H9 (cell line): ENCODE measurements at regions not wholly inside any gene's neighbourhood (a gene's known extent, or its start where the extent isn't known, plus 50 kb on each side); places are given as distances from the start of the nearest gene placed in this dataset.

Source experiments
- DNase-seq: peaks from one replicate; pipeline ENCODE4 v3.0.0-alpha.2; 2017
- H2AFZ ChIP-seq: one replicate; pipeline ENCODE4 v1.6.1; 2013; ENCODE audit warnings: mild to moderate bottlenecking, low read length, control low read depth, moderate library complexity
- H2AK5ac ChIP-seq: 2 replicates; pipeline ENCODE4 v1.6.1; 2013; ENCODE audit warnings: low read length, control low read depth, mixed read lengths; ENCODE audit not compliant: insufficient read length
- H2BK120ac ChIP-seq: one replicate; pipeline ENCODE4 v1.6.1; 2013; ENCODE audit warnings: low read depth, mild to moderate bottlenecking, low read length, control low read depth, inconsistent platforms; ENCODE audit not compliant: poor library complexity, severe bottlenecking
- H2BK12ac ChIP-seq: 2 replicates; pipeline ENCODE4 v1.6.1; 2013; ENCODE audit warnings: low read length, control low read depth, mixed read lengths, low read depth; ENCODE audit not compliant: insufficient read length
- H2BK15ac ChIP-seq: 2 replicates; pipeline ENCODE4 v1.6.1; 2013; ENCODE audit warnings: low read depth, low read length, control low read depth
- H2BK20ac ChIP-seq: one replicate; pipeline ENCODE4 v1.6.1; 2013; ENCODE audit warnings: low read depth, mild to moderate bottlenecking, low read length, control low read depth, inconsistent platforms; ENCODE audit not compliant: poor library complexity, severe bottlenecking
- H2BK5ac ChIP-seq: 2 replicates; pipeline ENCODE4 v1.6.1; 2013; ENCODE audit warnings: low read length, control low read depth, mixed read lengths; ENCODE audit not compliant: insufficient read length
- H3K14ac ChIP-seq: 2 replicates; pipeline ENCODE4 v1.6.1; 2013; ENCODE audit warnings: low read length, control low read depth; ENCODE audit not compliant: insufficient read depth
- H3K18ac ChIP-seq: 2 replicates; pipeline ENCODE4 v1.6.1; 2013; ENCODE audit warnings: low read depth, mild to moderate bottlenecking, mixed read lengths, low read length, control low read depth; ENCODE audit not compliant: insufficient read length
- H3K23ac ChIP-seq: 2 replicates; pipeline ENCODE4 v1.6.1; 2013; ENCODE audit warnings: low read length, control low read depth, mixed read lengths, low read depth; ENCODE audit not compliant: insufficient read length
- H3K23me2 ChIP-seq: 2 replicates; pipeline ENCODE4 v1.6.1; 2013; ENCODE audit warnings: low read depth, mild to moderate bottlenecking, mixed read lengths, low read length, control low read depth; ENCODE audit not compliant: insufficient read length, poor library complexity, severe bottlenecking
- H3K27ac ChIP-seq: 2 replicates; pipeline ENCODE4 v1.5.1; 2013; ENCODE audit warnings: low read length, control low read depth, mixed read lengths, low read depth; ENCODE audit not compliant: insufficient read length
- H3K27me3 ChIP-seq: 2 replicates; pipeline ENCODE4 v1.6.1; 2013; ENCODE audit warnings: low read length, control low read depth, inconsistent platforms; ENCODE audit not compliant: insufficient read depth
- H3K4ac ChIP-seq: 2 replicates; pipeline ENCODE4 v1.6.1; 2013; ENCODE audit warnings: low read depth, mild to moderate bottlenecking, control low read depth, inconsistent platforms, low read length, moderate library complexity
- H3K4me1 ChIP-seq: 2 replicates; pipeline ENCODE4 v1.6.1; 2013; ENCODE audit warnings: low read length, control low read depth, inconsistent platforms; ENCODE audit not compliant: insufficient read depth
- H3K4me2 ChIP-seq: 2 replicates; pipeline ENCODE4 v1.6.1; 2013; ENCODE audit warnings: low read length, control low read depth, mixed read lengths; ENCODE audit not compliant: insufficient read length, insufficient read depth
- H3K56ac ChIP-seq: 2 replicates; pipeline ENCODE4 v1.6.1; 2013; ENCODE audit warnings: low read depth, mild to moderate bottlenecking, mixed read lengths, low read length, control low read depth; ENCODE audit not compliant: insufficient read length
- H3K79me1 ChIP-seq: 2 replicates; pipeline ENCODE4 v1.6.1; 2013; ENCODE audit warnings: low read depth, mild to moderate bottlenecking, moderate library complexity, low read length, control low read depth, inconsistent platforms; ENCODE audit not compliant: insufficient read depth, poor library complexity, severe bottlenecking
- H3K79me2 ChIP-seq: 2 replicates; pipeline ENCODE4 v1.6.1; 2013; ENCODE audit warnings: low read length, control low read depth, inconsistent platforms; ENCODE audit not compliant: insufficient read depth
- H3K9ac ChIP-seq: 2 replicates; pipeline ENCODE4 v1.6.1; 2013; ENCODE audit warnings: low read length, control low read depth, mixed read lengths; ENCODE audit not compliant: insufficient read length; ENCODE audit errors: extremely low read depth
- H3K9me3 ChIP-seq: one replicate; pipeline ENCODE4 v1.6.1; 2013; ENCODE audit warnings: low read depth, low read length, inconsistent platforms; ENCODE audit not compliant: control insufficient read depth
- H3T11ph ChIP-seq: one replicate; pipeline ENCODE4 v1.6.1; 2013; ENCODE audit warnings: mild to moderate bottlenecking, low read length, control low read depth, inconsistent platforms
- H4K20me1 ChIP-seq: one replicate; pipeline ENCODE4 v1.6.1; 2013; ENCODE audit not compliant: control insufficient read depth, insufficient read length, insufficient read depth
- H4K5ac ChIP-seq: 2 replicates; pipeline ENCODE4 v1.6.1; 2013; ENCODE audit warnings: low read depth, mild to moderate bottlenecking, mixed read lengths, low read length, control low read depth; ENCODE audit not compliant: insufficient read length
- H4K8ac ChIP-seq: replicated peaks from 2 replicates; pipeline ENCODE4 v1.6.1; 2013; ENCODE audit warnings: low read length, control low read depth, mixed read lengths, low read depth; ENCODE audit not compliant: insufficient read length
- H4K91ac ChIP-seq: 2 replicates; pipeline ENCODE4 v1.6.1; 2013; ENCODE audit warnings: low read depth, mild to moderate bottlenecking, moderate library complexity, mixed read lengths, low read length, control low read depth; ENCODE audit not compliant: insufficient read length
- H3K27ac Mint-ChIP-seq, 3 experiments: 2 replicates in 2 of 3; 3 replicates in 1 of 3; pipeline ENCODE4 v1.8.0; 2020 to 2021; ENCODE audit warnings: mixed read lengths in 3 of 3, mild to moderate bottlenecking in 1 of 3, moderate library complexity in 1 of 3
- H3K27me3 Mint-ChIP-seq: 2 replicates; pipeline ENCODE4 v1.8.0; 2021; ENCODE audit warnings: low read depth, mild to moderate bottlenecking, moderate library complexity, mixed read lengths
- H3K36me3 Mint-ChIP-seq, 3 experiments: 2 replicates in 2 of 3; 3 replicates in 1 of 3; pipeline ENCODE4 v1.8.0; 2020 to 2021; ENCODE audit warnings: low read depth in 3 of 3, mixed read lengths in 3 of 3; ENCODE audit not compliant: insufficient read depth in 1 of 3
- H3K4me1 Mint-ChIP-seq, 2 experiments: 2 replicates each; pipeline ENCODE4 v1.8.0; 2020; ENCODE audit warnings: mixed read lengths in 2 of 2
- H3K4me3 Mint-ChIP-seq, 2 experiments: 2 replicates in 1 of 2; 3 replicates in 1 of 2; pipeline ENCODE4 v1.8.0; 2020 to 2021; ENCODE audit warnings: mild to moderate bottlenecking in 2 of 2, mixed read lengths in 2 of 2, moderate library complexity in 1 of 2
- H3K9me3 Mint-ChIP-seq, 2 experiments: 2 replicates in 1 of 2; 3 replicates in 1 of 2; pipeline ENCODE4 v1.8.0; 2020; ENCODE audit warnings: mild to moderate bottlenecking in 2 of 2, mixed read lengths in 2 of 2, moderate library complexity in 1 of 2
- CTCF ChIP-seq: fragments of 200-600 bp; sonication (generic); conservative IDR thresholded peaks from 3 replicates; pipeline ENCODE4 v1.8.0; 2021; ENCODE audit warnings: antibody characterized with exemption, mild to moderate bottlenecking
- WGBS: extraction: QIAGEN DNeasy Blood & Tissue Kit; methylation state at CpG from one replicate; pipeline ENCODE4 v1.1.7; 2013; ENCODE audit warnings: missing lambda C conversion rate, low lambda C conversion rate, mixed read lengths; ENCODE audit not compliant: insufficient read length; ENCODE audit errors: extremely low coverage; 5-methylcytosine and 5-hydroxymethylcytosine counted together

DNA sequence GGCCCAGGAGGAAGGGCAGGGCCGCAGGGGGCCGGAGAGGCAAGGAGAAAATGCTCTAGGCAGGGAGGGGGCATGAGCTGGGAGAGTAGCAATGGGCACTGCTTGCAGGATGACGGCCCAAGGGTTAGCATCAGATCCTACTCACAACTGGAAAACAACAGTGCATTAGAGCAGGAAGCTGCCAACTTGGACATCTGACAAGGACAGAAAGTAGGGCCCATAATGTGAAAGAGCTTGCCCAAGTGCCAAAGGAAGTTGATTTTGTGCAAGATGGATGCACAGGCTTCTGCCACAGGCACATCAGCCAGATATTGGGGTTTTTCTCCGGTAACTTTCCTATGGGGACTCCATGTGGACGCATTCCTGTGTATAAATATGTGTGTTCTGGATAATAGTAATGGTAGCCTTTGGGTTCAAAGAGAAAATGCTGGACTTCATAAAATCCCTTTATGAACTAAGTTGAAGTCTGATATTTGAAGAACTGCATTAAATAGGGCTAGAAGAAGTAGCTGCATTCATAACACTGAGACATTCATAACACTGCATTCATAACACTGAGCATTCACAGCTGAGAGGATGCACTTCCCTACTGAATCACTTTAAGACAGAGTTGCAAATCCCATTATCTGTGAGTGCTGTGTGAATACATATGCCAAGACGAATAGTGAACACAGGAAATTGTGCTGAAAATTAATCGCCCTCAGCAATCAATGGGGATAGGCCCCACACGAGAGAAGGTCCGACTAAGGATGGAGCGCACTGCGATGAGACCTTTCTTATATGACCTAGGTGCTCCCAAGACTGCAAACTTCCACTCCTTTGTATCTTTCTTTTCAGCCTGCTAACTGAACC, 235.6 kb upstream of the PRDM1 start:
- no peaks in the 10 kb centered on the region for H4K20me1 ChIP-seq
- H3K14ac ChIP-seq, result no peak overlapping the region
- no peak overlapping the region for H2BK120ac ChIP-seq
- no peak overlapping the region for H3K27ac ChIP-seq
- H3K36me3 Mint-ChIP-seq, result peaks cover 3 to 9% (median 8%) of the 10 kb centered on the region in 3 experiments; a peak in 5 of 7 replicates
- H4K8ac ChIP-seq, result no peak overlapping the region
- no CpG with 5 or more reads among the region's 11 CpGs for WGBS
- peaks cover 7% of the 10 kb centered on the region for H3K27me3 Mint-ChIP-seq
- no peak overlapping the region; a peak in 1 of 5 replicates for H3K4me3 Mint-ChIP-seq
- no peak overlapping the region for H3K23ac ChIP-seq
- no peaks in the 10 kb centered on the region for H3K79me1 ChIP-seq
- H3K27me3 ChIP-seq, result no peaks in the 10 kb centered on the region
- H2AFZ ChIP-seq, result no peak overlapping the region
- no peak overlapping the region for H3K56ac ChIP-seq
- no peaks in the 10 kb centered on the region for H3K79me2 ChIP-seq
- H3K4me1 Mint-ChIP-seq, result peaks cover 15% of the 10 kb centered on the region in 2 experiments
- no peak overlapping the region for H2BK15ac ChIP-seq
- no peak overlapping the region for H3K9ac ChIP-seq
- H2BK20ac ChIP-seq, result no peak overlapping the region
- DNase-seq, result no peak
- no peak overlapping the region for H3K27ac Mint-ChIP-seq
- TF ChIP-seq CTCF, result no peak
- no peak overlapping the region for H3K18ac ChIP-seq
- no peaks in the 10 kb centered on the region for H3K9me3 ChIP-seq
- no peaks in the 10 kb centered on the region for H3K4me1 ChIP-seq
- H3K4ac ChIP-seq, result no peak overlapping the region
- H2AK5ac ChIP-seq, result no peak overlapping the region
- H3K23me2 ChIP-seq, result no peaks in the 10 kb centered on the region
- no peak overlapping the region for H2BK5ac ChIP-seq
- H3K9me3 Mint-ChIP-seq, result peaks cover 9 to 13% of the 10 kb centered on the region in 2 experiments
- no peak overlapping the region for H3T11ph ChIP-seq
- H4K5ac ChIP-seq, result no peak overlapping the region
- H4K91ac ChIP-seq, result no peak overlapping the region
- H2BK12ac ChIP-seq, result no peak overlapping the region
- H3K4me2 ChIP-seq, result no peak overlapping the region
